Fibroblast of skin of abdomen (primary cell): ENCODE measurements at regions not wholly inside any gene's neighbourhood (a gene's known extent, or its start where the extent isn't known, plus 50 kb on each side); places are given as distances from the start of the nearest gene placed in this dataset.

Experiments used
- DNase-seq: peaks from one replicate; pipeline ENCODE4 v3.0.0-alpha.2; 2013

GRCh38 chr20:11048739-11049138, 374.9 kb upstream of the JAG1 start:
- DNase-seq, result no peak

GRCh38 chr20:11050350-11050749, 376.6 kb upstream of the JAG1 start:
- DNase-seq, result no peak

GRCh38 chr20:11051136-11051535, 377.3 kb upstream of the JAG1 start:
- DNase-seq, result peak; percentile 13

- no peak for DNase-seq
Observed at GRCh38 chr20:11053310-11053709, 379.5 kb upstream of the JAG1 start.

- DNase-seq, result no peak
Observed at GRCh38 chr20:11054266-11054993, 380.6 kb upstream of the JAG1 start.

GRCh38 chr20:11056414-11056813, 382.6 kb upstream of the JAG1 start:
- DNase-seq, result no peak

GRCh38 chr20:11057624-11058023, 383.8 kb upstream of the JAG1 start:
- DNase-seq, result no peak

- DNase-seq, result no peak
Observed at GRCh38 chr20:11059659-11060058, 385.9 kb upstream of the JAG1 start.

- DNase-seq, result no peak
Observed at GRCh38 chr20:11060423-11061185, 386.8 kb upstream of the JAG1 start.

- no peak for DNase-seq
Observed at GRCh38 chr20:11063444-11063843, 389.6 kb upstream of the JAG1 start.

GRCh38 chr20:11064946-11065345, 391.1 kb upstream of the JAG1 start:
- DNase-seq, result no peak

- DNase-seq, result peak; percentile 16
Observed at GRCh38 chr20:11067359-11067758, 393.6 kb upstream of the JAG1 start.

- DNase-seq, result no peak
Observed at GRCh38 chr20:11072982-11073381, 399.2 kb upstream of the JAG1 start.

GRCh38 chr20:11076434-11077105, 402.8 kb upstream of the JAG1 start:
- no peak for DNase-seq

- no peak for DNase-seq
Observed at GRCh38 chr20:11077226-11077625, 403.4 kb upstream of the JAG1 start.

GRCh38 chr20:11080010-11080409, 406.2 kb upstream of the JAG1 start:
- no peak for DNase-seq

GRCh38 chr20:11080781-11081377, 407.1 kb upstream of the JAG1 start:
- DNase-seq, result no peak

GRCh38 chr20:11083841-11084240, 410.0 kb upstream of the JAG1 start:
- no peak for DNase-seq

- no peak for DNase-seq
Observed at GRCh38 chr20:11084508-11084907, 410.7 kb upstream of the JAG1 start.

GRCh38 chr20:11086970-11087369, 413.2 kb upstream of the JAG1 start:
- no peak for DNase-seq

- no peak for DNase-seq
Observed at GRCh38 chr20:11090751-11091150, 417.0 kb upstream of the JAG1 start.

GRCh38 chr20:11091511-11091910, 417.7 kb upstream of the JAG1 start:
- peak; percentile 53 for DNase-seq

- peak; percentile 18 for DNase-seq
Observed at GRCh38 chr20:11092151-11092550, 418.4 kb upstream of the JAG1 start.
